ENCODE measurements at regions not wholly inside any gene's neighbourhood (a gene's known extent, or its start where the extent isn't known, plus 50 kb on each side); places are given as distances from the start of the nearest gene placed in this dataset.
"Not testable (repeated sequence)": the region's sequence is repeated elsewhere in the genome, so short reads cannot be mapped to it uniquely, and the experiment has no call there.

- DNase-seq (ENCODE audit: low read depth in 3 of 3): no peak
These were observed 2290.1 kb downstream of the TP53TG3F start for GRCh38 chr16:35749253-35750141.

DNA sequence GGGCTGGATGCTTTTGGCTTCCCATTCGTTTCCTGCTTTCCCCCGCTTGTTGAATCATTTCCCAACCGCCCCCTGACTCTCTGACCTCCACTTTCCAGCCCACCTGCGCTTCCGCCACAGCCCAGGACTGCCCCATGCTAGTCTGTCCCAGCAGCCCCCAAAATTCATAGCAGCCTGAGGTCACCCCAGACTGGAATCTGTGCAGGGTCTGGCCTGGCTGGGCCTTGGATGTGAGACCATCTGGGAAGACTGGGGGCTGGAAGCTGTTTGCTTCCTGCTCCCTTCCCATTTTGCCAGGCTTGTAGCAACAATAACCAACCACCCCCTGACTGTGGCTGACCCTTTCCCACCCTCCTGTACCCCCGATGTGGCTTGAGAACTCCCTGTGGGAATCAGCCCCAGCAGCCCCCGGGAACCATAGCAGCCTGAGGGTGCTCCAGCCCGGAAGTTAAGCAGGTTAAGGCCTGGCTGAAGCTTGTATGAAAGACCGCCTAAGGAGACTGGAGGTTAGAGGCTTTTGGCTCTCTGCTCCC lies 2290.8 kb downstream of the TP53TG3F start:
- DNase-seq (ENCODE audit: low read depth in 3 of 3): no peak

DNA sequence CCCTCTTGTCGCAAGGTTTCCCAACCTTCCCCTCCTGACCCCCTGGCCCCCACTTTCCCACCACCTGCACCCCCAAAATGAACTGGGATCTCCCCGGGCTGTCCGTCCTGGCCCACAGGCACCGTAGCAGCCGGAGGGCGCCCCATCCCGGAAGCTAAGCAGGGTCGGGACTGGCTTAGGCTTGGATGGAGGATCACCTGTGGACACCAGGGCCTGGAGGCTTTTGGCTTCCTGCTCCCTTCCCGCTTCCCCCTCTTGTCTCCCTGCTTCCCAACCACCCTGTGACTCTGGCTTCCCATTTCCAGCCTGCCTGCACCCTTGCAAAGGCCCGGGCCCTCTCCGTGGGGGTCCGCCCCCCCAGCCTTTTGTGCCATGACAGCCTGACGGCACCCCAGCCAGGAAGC lies 2291.3 kb downstream of the TP53TG3F start:
- no peak for DNase-seq (ENCODE audit: low read depth in 3 of 3)

- DNase-seq (ENCODE audit: low read depth in 3 of 3): no peak
These were observed 2292.0 kb downstream of the TP53TG3F start for GRCh38 chr16:35751191-35751941.

- no peak for DNase-seq (ENCODE audit: low read depth in 3 of 3)
These were observed 2292.8 kb downstream of the TP53TG3F start for GRCh38 chr16:35752012-35752772.

DNA sequence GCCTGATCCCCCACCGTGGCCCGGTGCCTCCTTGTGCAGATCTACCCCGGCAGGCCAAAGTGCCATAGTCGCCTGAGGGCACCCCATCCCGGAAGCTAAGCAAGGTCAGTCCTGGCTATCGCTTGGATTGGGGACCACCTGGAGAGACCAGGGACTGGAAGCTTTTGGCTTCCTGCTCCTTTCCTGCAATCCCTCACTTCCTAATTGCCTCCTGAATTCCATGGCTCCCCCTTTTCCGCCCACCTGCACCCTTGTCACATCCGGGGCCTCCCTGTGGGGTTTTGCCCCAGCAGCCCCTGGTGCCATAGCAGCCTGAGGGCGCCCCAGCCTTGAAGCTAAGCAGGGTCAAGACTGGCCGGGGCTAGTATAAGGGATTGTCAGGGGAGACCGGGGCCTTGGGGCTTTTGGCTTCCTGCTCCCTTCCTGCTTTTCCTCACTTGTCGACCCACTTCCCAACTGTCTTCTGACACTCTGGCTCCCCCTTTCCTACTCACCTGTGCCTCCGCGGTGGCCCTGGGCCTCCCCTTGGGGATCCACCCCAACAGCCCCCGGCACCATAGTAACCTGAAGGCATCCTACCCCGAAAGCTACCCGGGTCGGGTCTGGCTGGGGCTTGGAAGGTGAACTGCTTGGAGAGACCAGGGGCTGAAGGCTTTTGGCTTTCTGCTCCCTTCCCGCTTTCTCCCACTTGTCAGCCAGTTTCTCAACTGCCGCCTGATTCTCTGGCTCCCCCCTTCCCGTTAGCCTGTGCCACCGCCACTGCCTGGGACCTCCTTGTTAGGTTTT lies 2293.6 kb downstream of the TP53TG3F start:
- DNase-seq (ENCODE audit: low read depth in 3 of 3): no peak

GRCh38 chr16:35753559-35754390 lies 2294.4 kb downstream of the TP53TG3F start:
- no peak for DNase-seq (ENCODE audit: low read depth in 3 of 3)

DNA sequence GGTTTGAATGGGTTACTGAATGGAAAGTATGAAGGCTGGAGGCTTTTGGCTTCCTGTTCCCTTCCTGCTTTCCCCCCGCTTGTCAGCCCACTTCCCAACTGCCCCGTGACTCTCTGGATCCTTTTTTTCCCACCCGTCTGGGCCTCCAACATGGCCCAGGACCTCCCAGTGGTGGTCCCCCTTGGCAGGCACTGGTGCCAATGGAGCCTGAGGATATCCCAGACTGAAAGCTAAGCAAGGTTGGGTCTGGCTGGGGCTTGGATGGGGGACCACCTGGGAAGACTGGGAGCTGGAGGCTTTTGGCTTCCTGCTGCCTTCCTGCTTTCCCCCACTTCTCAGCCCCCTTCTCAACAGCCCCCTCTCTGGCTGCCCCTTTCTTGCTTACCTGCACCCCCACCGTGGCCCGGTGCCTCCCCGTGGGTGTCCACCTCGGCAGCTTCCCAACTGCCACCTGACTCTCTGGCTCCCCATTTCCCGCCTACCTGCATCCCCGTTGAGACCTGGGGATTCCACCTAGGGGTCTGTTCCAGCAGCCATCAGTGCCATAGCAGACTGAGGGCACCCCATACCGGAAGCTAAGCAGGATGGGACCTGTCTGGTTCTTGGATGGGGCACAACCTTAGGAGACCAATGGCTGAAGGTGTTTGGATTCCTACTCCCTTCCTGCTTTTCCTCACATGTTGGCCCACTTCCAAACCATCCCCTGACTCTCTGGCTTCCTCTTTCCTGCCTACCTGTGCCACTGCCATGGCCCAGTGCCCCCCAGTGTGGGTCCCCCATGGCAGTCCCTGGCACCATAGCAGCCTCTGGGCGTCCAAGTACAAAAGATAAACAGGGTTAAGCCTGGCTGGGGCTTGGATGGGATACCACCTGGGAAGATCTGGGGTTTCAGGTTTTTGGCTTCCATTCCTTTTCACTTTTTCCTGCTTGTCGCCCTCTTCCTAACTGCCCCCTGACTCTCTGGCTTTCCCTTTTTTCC lies 2295.3 kb downstream of the TP53TG3F start:
- no peak for DNase-seq (ENCODE audit: low read depth in 3 of 3)

DNA sequence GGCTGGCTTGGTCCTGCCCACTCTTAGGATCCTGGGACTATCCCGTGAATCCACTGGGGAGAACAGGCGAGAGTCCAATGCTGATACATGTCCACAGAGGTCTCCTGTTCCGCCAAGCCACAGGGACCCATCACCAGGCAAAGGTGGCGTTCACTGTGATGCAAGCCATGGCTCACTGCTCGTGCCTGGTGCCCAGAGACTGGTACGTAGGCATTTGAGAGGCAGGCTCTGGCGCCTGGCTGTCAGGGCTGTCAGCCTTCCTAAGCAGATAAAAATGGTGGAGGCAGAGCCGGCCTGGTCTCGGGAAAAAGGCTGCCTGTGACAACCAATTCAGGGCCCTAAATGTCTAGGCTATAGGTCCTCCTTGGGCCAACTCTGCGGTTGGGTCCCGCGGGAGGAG lies 2329.0 kb downstream of the TP53TG3F start:
- no peak for DNase-seq (ENCODE audit: low read depth in 3 of 3)

DNA sequence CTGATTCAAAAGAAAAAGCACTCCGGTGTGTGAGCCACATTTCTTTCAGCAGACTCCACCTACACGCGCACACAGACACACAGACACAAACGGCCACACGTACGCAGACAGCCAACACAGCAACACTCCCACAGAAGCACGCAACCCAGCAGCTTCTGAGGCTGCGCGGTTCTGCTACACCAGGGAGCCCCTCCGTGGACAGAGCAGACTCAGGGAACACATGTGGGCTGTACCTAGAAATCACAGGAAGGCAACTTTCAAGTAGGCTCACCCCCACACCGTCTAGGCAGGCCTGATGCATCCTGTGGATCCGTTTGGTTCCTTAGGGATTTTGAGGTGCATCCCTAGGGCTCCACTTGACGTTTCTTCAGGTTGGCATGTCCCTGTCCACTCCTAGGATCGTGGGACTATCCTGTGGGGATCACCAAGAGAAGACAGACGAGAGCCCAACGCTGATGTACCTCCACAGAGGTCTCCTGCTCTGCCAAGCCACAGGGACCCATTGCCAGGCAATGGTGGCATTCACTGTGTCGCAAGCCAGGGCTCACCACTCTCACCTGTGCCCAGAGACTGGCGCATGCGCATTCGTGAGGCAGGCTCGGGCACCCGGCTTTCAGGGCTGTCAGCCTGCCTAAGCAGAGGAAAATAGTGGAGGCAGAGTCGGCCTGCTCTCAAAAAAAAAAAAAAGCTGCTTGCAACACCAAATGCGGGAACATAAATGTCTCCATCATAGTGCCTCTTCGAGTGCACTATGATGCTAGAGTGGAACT lies 2333.3 kb downstream of the TP53TG3F start:
- DNase-seq (ENCODE audit: low read depth in 3 of 3): no peak

- DNase-seq (ENCODE audit: low read depth in 3 of 3): no peak
These were observed 2334.2 kb downstream of the TP53TG3F start for GRCh38 chr16:35793601-35794000.

DNA sequence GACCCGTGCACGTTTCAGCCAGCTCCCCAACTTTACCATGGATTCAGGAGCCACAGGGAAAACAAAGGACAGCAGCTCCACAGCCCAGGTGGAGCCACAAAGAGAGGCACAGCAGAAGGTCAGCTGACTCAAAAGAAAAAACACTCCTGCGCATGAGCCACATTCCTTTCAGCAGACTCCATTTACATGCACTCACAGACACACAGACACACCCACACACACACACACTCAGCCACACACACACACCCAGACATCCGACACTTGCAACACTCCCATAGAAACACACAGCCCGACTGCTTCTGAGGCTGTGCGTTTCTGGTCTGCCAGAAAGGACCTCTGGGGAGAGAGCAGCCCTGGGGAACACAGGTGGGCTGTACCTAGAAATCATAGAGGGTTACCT lies 2335.5 kb downstream of the TP53TG3F start:
- DNase-seq (ENCODE audit: low read depth in 3 of 3): no peak

DNA sequence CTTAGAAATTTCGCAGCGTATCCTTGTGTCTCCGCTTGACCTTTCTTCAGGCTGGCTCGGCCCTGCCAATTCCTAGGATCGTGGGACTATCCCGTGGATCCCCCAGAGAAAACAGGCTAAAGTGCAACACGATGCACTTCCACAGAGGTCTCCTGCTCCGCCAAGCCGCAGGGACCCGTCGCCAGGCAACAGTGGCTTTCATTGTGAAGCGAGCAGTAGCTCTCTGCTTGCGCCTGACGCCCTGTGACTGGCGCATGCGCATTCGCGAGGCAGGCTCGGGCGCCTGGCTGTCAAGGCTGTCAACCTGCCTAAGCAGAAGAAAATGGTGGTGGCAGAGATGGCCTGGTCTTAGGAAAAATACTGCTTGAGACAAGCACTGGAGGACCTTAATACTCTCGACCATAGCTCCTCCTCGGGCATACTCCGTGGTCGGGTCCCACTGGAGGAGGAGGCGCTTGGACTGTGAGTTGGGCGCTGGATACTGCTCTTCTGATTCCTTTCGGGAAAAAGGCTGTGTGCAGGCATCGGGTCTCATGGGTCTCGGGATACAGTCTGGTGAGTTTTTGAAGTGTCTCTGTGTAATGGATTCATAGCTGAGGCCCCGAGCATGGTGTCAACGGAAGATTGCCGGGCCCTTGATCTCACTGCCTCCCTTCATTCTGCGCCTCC lies 2336.1 kb downstream of the TP53TG3F start:
- no peak for DNase-seq (ENCODE audit: low read depth in 3 of 3)

DNA sequence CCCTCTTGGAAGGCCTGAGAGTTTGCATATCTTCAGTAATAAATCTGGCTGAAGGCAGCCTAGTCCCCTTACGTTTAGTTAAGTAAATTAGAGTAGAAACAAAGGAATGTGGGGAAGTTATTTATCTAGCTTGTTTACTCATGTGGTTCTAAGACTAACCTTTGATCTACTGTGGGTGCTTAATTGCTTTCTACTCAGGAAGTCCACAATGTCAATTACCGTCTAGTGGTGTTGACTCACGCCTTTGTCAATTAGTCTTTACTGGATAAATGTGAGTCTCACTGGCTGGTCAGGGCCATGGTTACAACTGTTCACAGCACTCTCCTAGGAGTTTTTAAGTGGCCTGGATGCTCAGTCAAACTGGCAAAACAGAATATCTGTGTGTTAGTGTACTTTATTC lies 2338.4 kb downstream of the TP53TG3F start:
- DNase-seq (ENCODE audit: low read depth in 3 of 3): no peak

GRCh38 chr16:35798885-35799426 lies 2339.5 kb downstream of the TP53TG3F start:
- no peak for DNase-seq (ENCODE audit: low read depth in 3 of 3)

GRCh38 chr16:35804465-35804864 lies 2345.1 kb downstream of the TP53TG3F start:
- DNase-seq (ENCODE audit: low read depth in 3 of 3): not testable (repeated sequence)

DNA sequence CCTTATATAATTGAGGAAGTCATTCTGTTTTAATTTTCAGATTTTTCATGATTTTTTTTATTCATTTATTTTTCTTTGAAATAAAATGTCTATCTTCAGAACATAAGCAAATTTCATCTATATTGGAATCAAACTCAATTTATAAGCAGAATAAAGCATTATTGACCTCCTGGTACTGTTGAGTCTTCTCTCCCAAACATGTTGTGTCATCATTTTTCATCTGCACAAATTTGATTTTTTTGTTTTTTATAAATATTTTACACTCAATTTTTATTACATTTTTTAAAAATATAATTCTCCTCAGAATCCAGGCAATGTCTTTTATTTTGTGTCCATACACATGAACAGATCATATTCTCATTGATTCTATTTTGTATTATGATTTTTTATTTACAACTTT lies 2363.9 kb downstream of the TP53TG3F start:
- no peak for DNase-seq (ENCODE audit: low read depth in 3 of 3)
